WTC11 (cell line): ENCODE measurements at regions not wholly inside any gene's neighbourhood (a gene's known extent, or its start where the extent isn't known, plus 50 kb on each side); places are given as distances from the start of the nearest gene placed in this dataset.

Experiments used
- ATAC-seq: fragments of 200-7000 bp; cut with Tn5 transposase; 2 replicates; pipeline ENCODE4 v1.10.0; 2021; ENCODE audit warnings: mild to moderate bottlenecking, moderate library complexity
- CTCF ChIA-PET: fragments of 300-600 bp; sonication (Branson Sonifier 250); formaldehyde crosslinking; loops from one replicate; lab custom pipeline; 2021; ENCODE audit warnings: antibody characterized with exemption; lab: Charles Lee
- POLR2A ChIA-PET: fragments of 350-600 bp; sonication (Branson Sonifier 250); formaldehyde crosslinking; loops from one replicate; lab custom pipeline; 2021; ENCODE audit warnings: antibody characterized with exemption; lab: Charles Lee
- DNase-seq: peaks from one replicate; pipeline ENCODE4 v3.0.0; 2021; ENCODE audit warnings: low spot score
- H3K27ac Mint-ChIP-seq: 2 replicates; pipeline ENCODE4 v1.8.0; 2021; ENCODE audit warnings: mixed read lengths
- H3K27me3 Mint-ChIP-seq: 2 replicates; pipeline ENCODE4 v1.8.0; 2021; ENCODE audit warnings: low read depth, mild to moderate bottlenecking, moderate library complexity, mixed read lengths
- H3K36me3 Mint-ChIP-seq: 2 replicates; pipeline ENCODE4 v1.8.0; 2021; ENCODE audit warnings: mixed read lengths
- H3K4me1 Mint-ChIP-seq: 2 replicates; pipeline ENCODE4 v1.8.0; 2022; ENCODE audit warnings: mixed read lengths
- H3K4me3 Mint-ChIP-seq: 2 replicates; pipeline ENCODE4 v1.8.0; 2021; ENCODE audit warnings: mild to moderate bottlenecking, moderate library complexity, mixed read lengths
- H3K9me3 Mint-ChIP-seq: 2 replicates; pipeline ENCODE4 v1.8.0; 2021; ENCODE audit warnings: mixed read lengths
- ARID4B ChIP-seq: sonication (generic); formaldehyde crosslinking; IDR thresholded peaks from 2 replicates; pipeline ENCODE4 v1.8.0; 2023; ENCODE audit warnings: missing genetic modification reagents, mild to moderate bottlenecking, borderline replicate concordance
- ATF1 ChIP-seq: sonication (generic); formaldehyde crosslinking; IDR thresholded peaks from 2 replicates; pipeline ENCODE4 v1.8.1; 2023; ENCODE audit warnings: mild to moderate bottlenecking, moderate library complexity, missing genetic modification reagents
- CREB1 ChIP-seq: sonication (generic); formaldehyde crosslinking; IDR thresholded peaks from 2 replicates; pipeline ENCODE4 v1.8.0; 2023; ENCODE audit warnings: mild to moderate bottlenecking, missing genetic modification reagents
- CREM ChIP-seq: sonication (generic); formaldehyde crosslinking; IDR thresholded peaks from 2 replicates; pipeline ENCODE4 v1.8.1; 2022; ENCODE audit warnings: mild to moderate bottlenecking, missing genetic modification reagents, moderate library complexity
- ELF4 ChIP-seq: sonication (generic); formaldehyde crosslinking; IDR thresholded peaks from 2 replicates; pipeline ENCODE4 v1.8.1; 2022; ENCODE audit warnings: low read depth, mild to moderate bottlenecking, moderate library complexity, missing genetic modification reagents
- ETV6 ChIP-seq: sonication (generic); formaldehyde crosslinking; IDR thresholded peaks from 2 replicates; pipeline ENCODE4 v1.8.1; 2022; ENCODE audit warnings: mild to moderate bottlenecking, missing genetic modification reagents
- FOXK1 ChIP-seq: sonication (generic); formaldehyde crosslinking; IDR thresholded peaks from 2 replicates; pipeline ENCODE4 v1.8.0; 2022; ENCODE audit warnings: mild to moderate bottlenecking, moderate library complexity, missing genetic modification reagents
- HMGA2 ChIP-seq: fragments of 250-450 bp; sonication (Bioruptor Pico); IDR thresholded peaks from 2 replicates; pipeline ENCODE4 v1.4.0; 2021; ENCODE audit warnings: mild to moderate bottlenecking, moderate library complexity
- JAZF1 ChIP-seq: fragments of 250-450 bp; sonication (Bioruptor Pico); IDR thresholded peaks from 2 replicates; pipeline ENCODE4 v1.9.0; 2021; ENCODE audit warnings: moderate library complexity, mild to moderate bottlenecking, inconsistent platforms
- JUN ChIP-seq: sonication (generic); formaldehyde crosslinking; IDR thresholded peaks from 2 replicates; pipeline ENCODE4 v1.8.0; 2023; ENCODE audit warnings: mild to moderate bottlenecking, missing genetic modification reagents
- OVOL2 ChIP-seq: fragments of 250-450 bp; sonication (Bioruptor Pico); IDR thresholded peaks from 2 replicates; pipeline ENCODE4 v1.9.0; 2021; ENCODE audit warnings: mild to moderate bottlenecking, borderline replicate concordance
- TEAD1 ChIP-seq: sonication (generic); formaldehyde crosslinking; IDR thresholded peaks from 2 replicates; pipeline ENCODE4 v1.8.0; 2022; ENCODE audit warnings: mild to moderate bottlenecking, missing genetic modification reagents
- ZBTB21 ChIP-seq: sonication (generic); formaldehyde crosslinking; IDR thresholded peaks from 2 replicates; pipeline ENCODE4 v1.8.1; 2023; ENCODE audit warnings: mild to moderate bottlenecking, missing genetic modification reagents, borderline replicate concordance
- ZNF263 ChIP-seq: sonication (generic); formaldehyde crosslinking; IDR thresholded peaks from 2 replicates; pipeline ENCODE4 v1.8.1; 2022; ENCODE audit warnings: low read depth, mild to moderate bottlenecking, moderate library complexity, missing genetic modification reagents
- ZNF396 ChIP-seq: fragments of 250-450 bp; sonication (Bioruptor Pico); IDR thresholded peaks from 2 replicates; pipeline ENCODE4 v1.8.0; 2021; ENCODE audit warnings: mild to moderate bottlenecking, moderate library complexity, borderline replicate concordance
- TF ChIP-seq, protein P1 (sequence below): sonication (generic); formaldehyde crosslinking; IDR thresholded peaks from 2 replicates; pipeline ENCODE4 v1.8.0; 2022; ENCODE audit warnings: mild to moderate bottlenecking, missing genetic modification reagents
- TF ChIP-seq, protein P2 (sequence below): fragments of 250-450 bp; sonication (Bioruptor Pico); IDR thresholded peaks from 2 replicates; pipeline ENCODE4 v2.1.2; 2022; ENCODE audit warnings: mild to moderate bottlenecking, moderate library complexity
- TF ChIP-seq, protein P3 (sequence below): sonication (generic); formaldehyde crosslinking; IDR thresholded peaks from 2 replicates; pipeline ENCODE4 v1.8.1; 2023; ENCODE audit warnings: mild to moderate bottlenecking, missing genetic modification reagents
- TF ChIP-seq, protein P4 (sequence below): sonication (generic); formaldehyde crosslinking; IDR thresholded peaks from 2 replicates; pipeline ENCODE4 v1.8.0; 2023; ENCODE audit warnings: missing genetic modification reagents

GRCh38 chr5:124516567-124516966 is 229.9 kb downstream of the ZNF608 start:
- no peaks in the 10 kb centered on the region for H3K27me3 Mint-ChIP-seq
- H3K27ac Mint-ChIP-seq = no peak overlapping the region
- POLR2A ChIA-PET = no interaction called here
- TF ChIP-seq ZNF263 (CRISPR knock-in tag) (no peak), HMGA2 (CRISPR knock-in tag) (peak; percentile 94)
- CTCF ChIA-PET = no interaction called here
- DNase-seq = no peak
- H3K9me3 Mint-ChIP-seq = no peaks in the 10 kb centered on the region
- ATAC-seq = no peak
- no peaks in the 10 kb centered on the region for H3K36me3 Mint-ChIP-seq
- peaks cover 11% of the 10 kb centered on the region for H3K4me1 Mint-ChIP-seq
- H3K4me3 Mint-ChIP-seq = no peak overlapping the region

GRCh38 chr5:124515497-124516245 is 230.8 kb downstream of the ZNF608 start:
- ATAC-seq = no peak
- no peaks in the 10 kb centered on the region for H3K27me3 Mint-ChIP-seq
- peak overlapping the region; percentile 17; the same call in 1 of the 2 replicates for H3K27ac Mint-ChIP-seq
- TF ChIP-seq, protein P1, sequence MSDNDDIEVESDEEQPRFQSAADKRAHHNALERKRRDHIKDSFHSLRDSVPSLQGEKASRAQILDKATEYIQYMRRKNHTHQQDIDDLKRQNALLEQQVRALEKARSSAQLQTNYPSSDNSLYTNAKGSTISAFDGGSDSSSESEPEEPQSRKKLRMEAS (CRISPR knock-in tag) = no peak
- TF ChIP-seq ZNF396 (CRISPR knock-in tag) (no peak), JAZF1 (no peak), ATF1 (CRISPR knock-in tag) (no peak), ARID4B (CRISPR knock-in tag) (no peak)
- TF ChIP-seq, protein P2, sequence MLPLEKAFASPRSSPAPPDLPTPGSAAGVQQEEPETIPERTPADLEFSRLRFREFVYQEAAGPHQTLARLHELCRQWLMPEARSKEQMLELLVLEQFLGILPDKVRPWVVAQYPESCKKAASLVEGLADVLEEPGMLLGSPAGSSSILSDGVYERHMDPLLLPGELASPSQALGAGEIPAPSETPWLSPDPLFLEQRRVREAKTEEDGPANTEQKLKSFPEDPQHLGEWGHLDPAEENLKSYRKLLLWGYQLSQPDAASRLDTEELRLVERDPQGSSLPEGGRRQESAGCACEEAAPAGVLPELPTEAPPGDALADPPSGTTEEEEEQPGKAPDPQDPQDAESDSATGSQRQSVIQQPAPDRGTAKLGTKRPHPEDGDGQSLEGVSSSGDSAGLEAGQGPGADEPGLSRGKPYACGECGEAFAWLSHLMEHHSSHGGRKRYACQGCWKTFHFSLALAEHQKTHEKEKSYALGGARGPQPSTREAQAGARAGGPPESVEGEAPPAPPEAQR = no peak
- H3K4me3 Mint-ChIP-seq = no peak overlapping the region
- peaks cover 11% of the 10 kb centered on the region for H3K4me1 Mint-ChIP-seq
- ChIA-PET POLR2A (no interaction called here), CTCF (no interaction called here)
- no peak for DNase-seq
- no peaks in the 10 kb centered on the region for H3K9me3 Mint-ChIP-seq
- H3K36me3 Mint-ChIP-seq = no peaks in the 10 kb centered on the region

DNA sequence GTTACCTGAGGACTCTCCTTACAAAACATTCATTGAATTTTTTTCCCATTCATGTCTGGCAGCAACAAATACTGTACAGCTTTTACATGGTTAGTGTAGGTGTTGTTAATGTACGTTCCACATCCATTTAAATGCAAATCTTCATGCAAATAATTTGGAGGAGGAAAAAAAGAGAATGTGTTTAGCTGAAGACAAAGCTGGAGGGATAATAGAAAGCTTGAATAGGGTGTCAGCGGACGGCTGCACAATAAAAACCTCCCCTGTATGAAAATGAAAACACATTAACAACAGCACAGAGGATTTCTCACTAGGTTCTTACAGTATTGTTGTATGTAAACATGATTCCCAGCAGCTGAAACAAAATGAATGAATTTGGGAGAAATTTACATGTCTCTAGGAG is 231.5 kb downstream of the ZNF608 start:
- POLR2A ChIA-PET = no interaction called here
- Mint-ChIP-seq H3K9me3 (no peaks in the 10 kb centered on the region), H3K36me3 (no peaks in the 10 kb centered on the region), H3K4me3 (no peak overlapping the region), H3K4me1 (peaks cover 11% of the 10 kb centered on the region), H3K27me3 (no peaks in the 10 kb centered on the region), H3K27ac (peak overlapping the region; percentile 17; the same call in 1 of the 2 replicates)
- ATAC-seq (no peak), DNase-seq (no peak)
- CTCF ChIA-PET = no interaction called here
- TF ChIP-seq FOXK1 (CRISPR knock-in tag) = no peak
- TF ChIP-seq, protein P2 = no peak
- no peak for TF ChIP-seq ETV6
- TF ChIP-seq TEAD1 (CRISPR knock-in tag) = no peak
- TF ChIP-seq CREB1 (CRISPR knock-in tag) = no peak
- TF ChIP-seq CREM (CRISPR knock-in tag) = no peak
- TF ChIP-seq OVOL2 (CRISPR knock-in tag) = no peak
- TF ChIP-seq ELF4 (CRISPR knock-in tag) = no peak
- TF ChIP-seq, protein P3, sequence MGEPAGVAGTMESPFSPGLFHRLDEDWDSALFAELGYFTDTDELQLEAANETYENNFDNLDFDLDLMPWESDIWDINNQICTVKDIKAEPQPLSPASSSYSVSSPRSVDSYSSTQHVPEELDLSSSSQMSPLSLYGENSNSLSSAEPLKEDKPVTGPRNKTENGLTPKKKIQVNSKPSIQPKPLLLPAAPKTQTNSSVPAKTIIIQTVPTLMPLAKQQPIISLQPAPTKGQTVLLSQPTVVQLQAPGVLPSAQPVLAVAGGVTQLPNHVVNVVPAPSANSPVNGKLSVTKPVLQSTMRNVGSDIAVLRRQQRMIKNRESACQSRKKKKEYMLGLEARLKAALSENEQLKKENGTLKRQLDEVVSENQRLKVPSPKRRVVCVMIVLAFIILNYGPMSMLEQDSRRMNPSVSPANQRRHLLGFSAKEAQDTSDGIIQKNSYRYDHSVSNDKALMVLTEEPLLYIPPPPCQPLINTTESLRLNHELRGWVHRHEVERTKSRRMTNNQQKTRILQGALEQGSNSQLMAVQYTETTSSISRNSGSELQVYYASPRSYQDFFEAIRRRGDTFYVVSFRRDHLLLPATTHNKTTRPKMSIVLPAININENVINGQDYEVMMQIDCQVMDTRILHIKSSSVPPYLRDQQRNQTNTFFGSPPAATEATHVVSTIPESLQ (CRISPR knock-in tag) = no peak
- TF ChIP-seq, protein P4, sequence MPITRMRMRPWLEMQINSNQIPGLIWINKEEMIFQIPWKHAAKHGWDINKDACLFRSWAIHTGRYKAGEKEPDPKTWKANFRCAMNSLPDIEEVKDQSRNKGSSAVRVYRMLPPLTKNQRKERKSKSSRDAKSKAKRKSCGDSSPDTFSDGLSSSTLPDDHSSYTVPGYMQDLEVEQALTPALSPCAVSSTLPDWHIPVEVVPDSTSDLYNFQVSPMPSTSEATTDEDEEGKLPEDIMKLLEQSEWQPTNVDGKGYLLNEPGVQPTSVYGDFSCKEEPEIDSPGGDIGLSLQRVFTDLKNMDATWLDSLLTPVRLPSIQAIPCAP (CRISPR knock-in tag) = no peak
- TF ChIP-seq JUN (CRISPR knock-in tag) = no peak
- TF ChIP-seq ZBTB21 (CRISPR knock-in tag) = no peak
